ENCODE measurements at regions not wholly inside any gene's neighbourhood (a gene's known extent, or its start where the extent isn't known, plus 50 kb on each side); places are given as distances from the start of the nearest gene placed in this dataset.

GRCh38 chr4:123747016-123747415 lies 350.4 kb downstream of the SPRY1 start:
- no peak for DNase-seq (ENCODE audit: low read depth)

- no peak for DNase-seq (ENCODE audit: low read depth)
Observed at GRCh38 chr4:123748806-123749205, 352.2 kb downstream of the SPRY1 start.

GRCh38 chr4:123749383-123749782 lies 352.8 kb downstream of the SPRY1 start:
- DNase-seq (ENCODE audit: low read depth) = no peak

DNA sequence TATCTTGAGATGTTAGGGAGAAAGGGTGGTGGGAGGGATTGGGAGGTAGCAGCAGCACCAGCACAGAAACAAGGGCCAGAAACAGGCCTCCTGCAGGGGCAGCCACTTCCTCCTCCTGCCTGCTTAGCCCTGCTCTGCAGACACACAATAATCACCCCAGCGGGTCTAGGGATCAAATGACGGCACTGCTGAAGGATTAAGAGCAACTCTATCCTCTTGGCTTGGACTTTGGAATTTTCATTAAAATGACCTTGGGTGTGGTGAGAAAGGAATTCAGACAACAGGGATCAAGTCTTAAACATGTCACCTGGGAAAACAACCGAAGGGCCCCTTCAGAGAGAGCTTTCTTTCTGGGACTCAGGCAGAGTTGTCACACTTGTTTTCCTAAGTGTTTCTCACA lies 353.4 kb downstream of the SPRY1 start:
- DNase-seq (ENCODE audit: low read depth) = no peak

- no peak for DNase-seq (ENCODE audit: low read depth)
Observed at GRCh38 chr4:123755655-123756054, 359.1 kb downstream of the SPRY1 start.

GRCh38 chr4:123767806-123768205 lies 371.2 kb downstream of the SPRY1 start:
- no peak for DNase-seq (ENCODE audit: low read depth)

- no peak for DNase-seq (ENCODE audit: low read depth)
Observed at GRCh38 chr4:123770884-123771283, 374.3 kb downstream of the SPRY1 start.

GRCh38 chr4:123776267-123776666 lies 379.7 kb downstream of the SPRY1 start:
- DNase-seq (ENCODE audit: low read depth) = no peak

GRCh38 chr4:123777373-123777772 lies 380.8 kb downstream of the SPRY1 start:
- DNase-seq (ENCODE audit: low read depth) = no peak

GRCh38 chr4:123783151-123783790 lies 386.7 kb downstream of the SPRY1 start:
- no peak for DNase-seq (ENCODE audit: low read depth)

- DNase-seq (ENCODE audit: low read depth) = no peak
Observed at GRCh38 chr4:123783921-123784320, 387.3 kb downstream of the SPRY1 start.

GRCh38 chr4:123784626-123785025 lies 388.0 kb downstream of the SPRY1 start:
- no peak for DNase-seq (ENCODE audit: low read depth)

DNA sequence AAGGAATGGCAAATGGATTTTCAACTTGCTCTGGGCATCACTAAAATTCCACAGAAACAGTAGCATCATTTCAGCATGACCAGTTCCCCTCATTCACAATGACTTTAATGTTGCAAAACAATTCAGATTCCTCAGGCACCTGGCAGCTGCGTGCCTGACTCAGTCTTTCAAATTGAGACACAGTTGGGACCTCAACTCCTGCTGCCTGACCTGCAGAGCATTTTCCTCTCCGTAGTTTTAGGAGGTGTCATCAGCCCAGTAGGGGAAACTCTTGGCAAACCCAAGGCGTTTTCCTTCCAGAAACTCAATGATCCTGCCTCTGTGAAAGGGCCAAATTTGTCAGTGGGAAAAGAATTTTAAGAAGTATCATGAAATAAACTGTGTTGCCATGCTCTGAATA lies 388.9 kb downstream of the SPRY1 start:
- DNase-seq (ENCODE audit: low read depth) = no peak

DNA sequence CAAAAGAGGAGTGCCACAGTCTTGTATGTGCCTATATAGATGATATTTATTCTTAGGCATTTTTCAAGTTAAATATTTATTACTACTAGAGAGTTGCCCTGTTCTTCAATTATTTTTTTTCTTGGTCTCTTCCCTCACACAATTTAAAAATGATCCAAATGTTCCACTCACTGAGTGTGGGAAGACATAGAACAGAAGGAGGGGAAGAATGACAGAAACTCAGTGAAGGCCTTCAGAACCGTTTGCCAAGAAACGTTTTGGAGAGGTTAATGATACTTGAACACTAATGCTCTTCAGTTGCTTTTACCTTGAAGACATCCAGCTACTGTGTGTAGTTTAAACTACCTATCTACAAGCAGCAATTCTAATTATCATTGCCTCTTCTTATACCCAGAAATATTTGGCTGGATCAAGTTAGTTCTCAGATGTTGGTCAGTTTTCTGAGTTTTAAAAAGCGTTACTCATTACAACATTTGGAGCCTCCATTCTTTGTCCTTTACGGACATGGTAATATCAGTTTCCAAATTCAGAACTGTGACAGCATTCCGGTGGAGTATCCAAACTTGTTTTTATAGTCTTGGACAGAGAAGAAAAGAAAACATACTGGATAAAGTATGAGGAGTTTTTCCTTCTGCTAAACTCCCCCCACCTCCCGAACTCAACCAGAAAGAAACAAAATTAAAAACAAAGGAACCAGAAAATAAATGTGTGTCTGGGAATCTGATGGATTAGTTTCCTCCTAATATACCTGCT lies 389.7 kb downstream of the SPRY1 start:
- DNase-seq (ENCODE audit: low read depth) = no peak

DNA sequence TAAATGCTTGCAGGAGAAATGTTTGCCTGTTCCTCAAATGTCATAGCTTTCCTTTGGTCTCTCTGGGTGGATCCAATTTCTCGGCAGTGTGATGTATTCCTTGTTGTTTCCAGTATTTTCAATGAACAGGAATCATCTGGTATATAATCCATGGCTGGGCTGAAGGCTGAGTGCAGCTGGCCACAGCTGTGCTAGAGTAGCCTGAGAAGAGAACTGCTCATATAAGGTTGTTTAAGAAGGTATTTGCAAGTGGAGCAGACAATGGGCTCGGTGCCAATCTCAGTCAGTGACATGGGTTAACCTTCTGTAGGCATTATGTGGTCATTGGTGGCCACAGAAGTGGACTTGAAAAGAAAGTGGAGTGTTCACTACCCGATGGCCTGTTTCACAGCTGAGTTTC lies 390.3 kb downstream of the SPRY1 start:
- no peak for DNase-seq (ENCODE audit: low read depth)

DNA sequence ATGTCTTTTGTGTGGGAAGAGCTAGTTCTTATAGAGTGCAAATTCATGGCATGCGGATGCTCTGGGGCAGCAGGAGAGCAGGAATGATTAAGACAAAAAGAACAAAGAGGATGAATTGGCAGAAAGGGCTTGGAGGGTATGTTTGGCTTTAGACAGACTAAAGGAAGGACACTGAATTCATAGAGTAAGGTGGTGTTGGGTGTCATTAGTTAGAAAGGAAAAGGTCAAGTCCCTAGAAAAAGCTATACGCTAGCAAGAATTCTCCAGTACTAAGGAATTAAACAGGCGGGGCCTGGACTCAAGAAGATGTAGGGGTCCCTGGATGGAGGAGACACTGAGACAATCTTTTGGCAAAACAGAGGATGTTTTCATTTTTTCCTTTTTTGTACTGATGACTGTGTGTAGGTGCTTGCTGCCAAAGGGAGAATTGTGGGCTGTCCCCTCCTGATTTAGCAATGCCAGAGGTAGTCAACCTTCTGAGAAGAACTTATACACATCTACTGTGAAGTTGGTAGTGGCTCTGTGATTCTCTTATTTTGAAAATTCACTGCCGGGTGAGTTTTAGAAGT lies 391.0 kb downstream of the SPRY1 start:
- DNase-seq (ENCODE audit: low read depth) = no peak

- no peak for DNase-seq (ENCODE audit: low read depth)
Observed at GRCh38 chr4:123788577-123788976, 392.0 kb downstream of the SPRY1 start.

- no peak for DNase-seq (ENCODE audit: low read depth)
Observed at GRCh38 chr4:123790681-123791080, 394.1 kb downstream of the SPRY1 start.

- no peak for DNase-seq (ENCODE audit: low read depth)
Observed at GRCh38 chr4:123802082-123802645, 405.6 kb downstream of the SPRY1 start.

GRCh38 chr4:123802933-123803332 lies 406.3 kb downstream of the SPRY1 start:
- no peak for DNase-seq (ENCODE audit: low read depth)

DNA sequence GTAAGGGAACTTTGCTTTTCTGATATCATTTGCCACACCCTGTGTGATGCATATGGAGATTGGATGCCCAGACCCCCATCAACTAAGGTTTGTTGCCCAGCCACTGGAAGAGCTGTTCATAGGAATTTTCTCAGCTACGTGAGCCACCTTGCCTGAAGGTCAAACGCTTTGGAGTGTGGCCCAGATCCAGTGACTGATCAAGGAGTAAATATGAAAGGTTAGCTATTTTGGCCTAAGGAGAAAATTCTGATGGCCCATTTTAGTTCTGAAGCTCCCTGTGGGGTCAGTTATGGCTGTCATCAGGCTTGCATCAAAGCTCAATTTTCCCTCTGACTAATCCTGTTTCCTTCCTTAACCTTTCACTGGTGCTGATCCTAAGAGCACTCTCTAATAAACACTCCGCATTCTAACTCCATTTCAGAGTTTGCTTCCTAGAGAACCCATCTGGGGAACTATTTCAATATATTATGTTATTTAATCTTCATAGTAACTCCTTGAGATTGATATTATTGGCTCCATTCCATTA lies 407.7 kb downstream of the SPRY1 start:
- no peak for DNase-seq (ENCODE audit: low read depth)

GRCh38 chr4:123806056-123806455 lies 409.5 kb downstream of the SPRY1 start:
- DNase-seq (ENCODE audit: low read depth) = no peak

- no peak for DNase-seq (ENCODE audit: low read depth)
Observed at GRCh38 chr4:123807187-123807586, 410.6 kb downstream of the SPRY1 start.
